ENCODE measurements at regions not wholly inside any gene's neighbourhood (a gene's known extent, or its start where the extent isn't known, plus 50 kb on each side); places are given as distances from the start of the nearest gene placed in this dataset.

- intact Hi-C loops (cut with micrococcal nuclease; ENCODE audit: unreplicated experiment) = no loop called here
- POLR2A ChIA-PET = no interaction called here
- no peaks in the 10 kb centered on the region for H3K27me3 Mint-ChIP-seq (ENCODE audit: insufficient read depth, unreplicated experiment)
- CTCF ChIA-PET = no interaction called here
- Histone ChIP-seq H3K9me3 (no peaks in the 10 kb centered on the region; the same call in 1 of the 2 replicates), H3K4me1 (no peaks in the 10 kb centered on the region), H3K36me3 (ENCODE audit: control insufficient read depth, insufficient read depth, low read length) (no peaks in the 10 kb centered on the region), H3K4me3 (ENCODE audit: low read depth, low read length) (no peak overlapping the region), H3K27me3 (replicated peaks; ENCODE audit: control insufficient read depth, insufficient read depth, low read length) (no peaks in the 10 kb centered on the region)
- no peaks in the 10 kb centered on the region for H3K36me3 Mint-ChIP-seq (ENCODE audit: insufficient read depth, unreplicated experiment)
- no peaks in the 10 kb centered on the region for H3K9me3 Mint-ChIP-seq (ENCODE audit: unreplicated experiment)
- H3K27ac Mint-ChIP-seq (ENCODE audit: unreplicated experiment) = no peak overlapping the region
- no peak for TF ChIP-seq CTCF (IDR thresholded peaks at IDR 0.05; ENCODE audit: insufficient read depth in 1 of 2, low read depth in 1 of 2, low read length in 1 of 2, severe bottlenecking in 1 of 2, unreplicated experiment in 1 of 2)
- no peaks in the 10 kb centered on the region for H3K4me1 Mint-ChIP-seq (ENCODE audit: low read depth, unreplicated experiment)
- no TSS peak for BruUV-seq (replicated peaks)
- DNase-seq = no peak
- no peak overlapping the region for H3K4me3 Mint-ChIP-seq (ENCODE audit: unreplicated experiment)
Measured at GRCh38 chr6:126444659-126445273, 104.9 kb downstream of the CENPW start.

GRCh38 chr6:126446248-126446647 is 106.3 kb downstream of the CENPW start:
- DNase-seq = no peak
- Mint-ChIP-seq H3K27me3 (ENCODE audit: insufficient read depth, unreplicated experiment) (no peaks in the 10 kb centered on the region), H3K27ac (ENCODE audit: unreplicated experiment) (no peak overlapping the region), H3K9me3 (ENCODE audit: unreplicated experiment) (no peaks in the 10 kb centered on the region), H3K4me3 (ENCODE audit: unreplicated experiment) (no peak overlapping the region), H3K36me3 (ENCODE audit: insufficient read depth, unreplicated experiment) (no peaks in the 10 kb centered on the region), H3K4me1 (ENCODE audit: low read depth, unreplicated experiment) (no peaks in the 10 kb centered on the region)
- intact Hi-C loops (cut with micrococcal nuclease; ENCODE audit: unreplicated experiment) = no loop called here
- Histone ChIP-seq H3K9me3 (no peaks in the 10 kb centered on the region; the same call in 1 of the 2 replicates), H3K36me3 (ENCODE audit: control insufficient read depth, insufficient read depth, low read length) (no peaks in the 10 kb centered on the region), H3K27me3 (replicated peaks; ENCODE audit: control insufficient read depth, insufficient read depth, low read length) (no peaks in the 10 kb centered on the region), H3K4me3 (ENCODE audit: low read depth, low read length) (no peak overlapping the region), H3K4me1 (no peaks in the 10 kb centered on the region)
- CTCF ChIA-PET = no interaction called here
- TF ChIP-seq CTCF (IDR thresholded peaks at IDR 0.05; ENCODE audit: insufficient read depth in 1 of 2, low read depth in 1 of 2, low read length in 1 of 2, severe bottlenecking in 1 of 2, unreplicated experiment in 1 of 2) = no peak
- no TSS peak for BruUV-seq (replicated peaks)
- POLR2A ChIA-PET = no interaction called here

GRCh38 chr6:126447367-126447766 is 107.5 kb downstream of the CENPW start:
- Mint-ChIP-seq H3K9me3 (ENCODE audit: unreplicated experiment) (no peaks in the 10 kb centered on the region), H3K36me3 (ENCODE audit: insufficient read depth, unreplicated experiment) (no peaks in the 10 kb centered on the region), H3K4me1 (ENCODE audit: low read depth, unreplicated experiment) (no peaks in the 10 kb centered on the region), H3K27ac (ENCODE audit: unreplicated experiment) (no peak overlapping the region), H3K27me3 (ENCODE audit: insufficient read depth, unreplicated experiment) (no peaks in the 10 kb centered on the region), H3K4me3 (ENCODE audit: unreplicated experiment) (no peak overlapping the region)
- intact Hi-C loops (cut with micrococcal nuclease; ENCODE audit: unreplicated experiment) = no loop called here
- no peak for DNase-seq
- Histone ChIP-seq H3K4me1 (no peaks in the 10 kb centered on the region), H3K9me3 (no peaks in the 10 kb centered on the region), H3K27me3 (replicated peaks; ENCODE audit: control insufficient read depth, insufficient read depth, low read length) (no peaks in the 10 kb centered on the region), H3K4me3 (ENCODE audit: low read depth, low read length) (no peak overlapping the region), H3K36me3 (ENCODE audit: control insufficient read depth, insufficient read depth, low read length) (no peaks in the 10 kb centered on the region)
- BruUV-seq (replicated peaks) = no TSS peak
- CTCF ChIA-PET = no interaction called here
- TF ChIP-seq CTCF (IDR thresholded peaks at IDR 0.05; ENCODE audit: insufficient read depth in 1 of 2, low read depth in 1 of 2, low read length in 1 of 2, severe bottlenecking in 1 of 2, unreplicated experiment in 1 of 2) = no peak
- POLR2A ChIA-PET = no interaction called here

Data from Caco-2 (cell line).